Uterus (tissue), 2 donors: ENCODE measurements at regions not wholly inside any gene's neighbourhood (a gene's known extent, or its start where the extent isn't known, plus 50 kb on each side); places are given as distances from the start of the nearest gene placed in this dataset.

Experiments
- CTCF ChIP-seq, 4 experiments: fragments of 200-600 bp in 2 of 4; fragments of 450-650 bp in 2 of 4; sonication (generic) in 2 of 4; IDR thresholded peaks; one replicate each; pipeline ENCODE4 v1.5.1; 2016 to 2019; ENCODE audit warnings: antibody characterized with exemption in 4 of 4, mild to moderate bottlenecking in 2 of 4, moderate library complexity in 1 of 4
- POLR2A ChIP-seq, 2 donors: fragments of 450-650 bp; IDR thresholded peaks; one replicate each; pipeline ENCODE4 v1.6.1; 2016; ENCODE audit warnings: antibody characterized with exemption in 2 of 2, mild to moderate bottlenecking in 1 of 2, moderate library complexity in 1 of 2

- TF ChIP-seq CTCF (IDR thresholded peaks at IDR 0.05) (no peak), POLR2A (IDR thresholded peaks at IDR 0.05) (no peak)
Observed at GRCh38 chr5:89493414-89493813, 610.4 kb upstream of the MEF2C start.
